Suprapubic skin (tissue), 4 donors: ENCODE measurements at regions not wholly inside any gene's neighbourhood (a gene's known extent, or its start where the extent isn't known, plus 50 kb on each side); places are given as distances from the start of the nearest gene placed in this dataset.

ENCODE experiments used
- DNase-seq, 2 donors: peaks; one replicate each; pipeline ENCODE4 v3.0.0-alpha.2; 2019; ENCODE audit warnings: low spot score in 2 of 2
- H3K27ac ChIP-seq: fragments of 200-600 bp; sonication (generic); one replicate; pipeline ENCODE4 v1.5.1; 2019
- H3K27me3 ChIP-seq: fragments of 200-600 bp; sonication (generic); one replicate; pipeline ENCODE4 v1.5.1; 2019
- H3K36me3 ChIP-seq: fragments of 200-600 bp; sonication (generic); one replicate; pipeline ENCODE4 v1.5.1; 2019
- H3K4me1 ChIP-seq: fragments of 200-600 bp; sonication (generic); one replicate; pipeline ENCODE4 v1.5.1; 2019
- H3K4me3 ChIP-seq: fragments of 200-600 bp; sonication (generic); one replicate; pipeline ENCODE4 v1.5.1; 2019; ENCODE audit warnings: mild to moderate bottlenecking
- H3K9me3 ChIP-seq: fragments of 200-600 bp; sonication (generic); one replicate; pipeline ENCODE4 v1.5.1; 2019
- CTCF ChIP-seq, 2 donors: fragments of 200-600 bp in 1 of 2; fragments of 450-650 bp in 1 of 2; sonication (generic) in 1 of 2; IDR thresholded peaks; one replicate each; pipeline ENCODE4 v1.5.1; 2016 to 2019; ENCODE audit warnings: antibody characterized with exemption in 2 of 2, mild to moderate bottlenecking in 1 of 2, moderate library complexity in 1 of 2
- EP300 ChIP-seq: sonication (generic); formaldehyde crosslinking; IDR thresholded peaks from one replicate; pipeline ENCODE4 v1.6.1; 2017; ENCODE audit warnings: antibody characterized with exemption
- POLR2A ChIP-seq, 2 donors: fragments of 450-650 bp; IDR thresholded peaks; one replicate each; pipeline ENCODE4 v1.6.1; 2017; ENCODE audit warnings: antibody characterized with exemption in 2 of 2, mild to moderate bottlenecking in 2 of 2, moderate library complexity in 2 of 2
- POLR2AphosphoS5 ChIP-seq, 3 donors: sonication (generic); formaldehyde crosslinking; IDR thresholded peaks; one replicate each; pipeline ENCODE4 v1.6.1; 2017; ENCODE audit warnings: antibody characterized with exemption in 3 of 3
- WGBS: methylation state at CpG from one replicate; pipeline ENCODE4 v1.1.5; 2018; 5-methylcytosine and 5-hydroxymethylcytosine counted together

- no peak for TF ChIP-seq POLR2A (IDR thresholded peaks at IDR 0.05)
- no peak for TF ChIP-seq POLR2AphosphoS5 (IDR thresholded peaks at IDR 0.05)
- Histone ChIP-seq H3K9me3 (no peaks in the 10 kb centered on the region), H3K36me3 (no peaks in the 10 kb centered on the region), H3K4me1 (peaks cover 13% of the 10 kb centered on the region), H3K4me3 (no peak overlapping the region), H3K27me3 (peaks cover 5% of the 10 kb centered on the region), H3K27ac (no peak overlapping the region)
- 71% methylated on average over 3 of the region's 3 CpGs for WGBS
- no peak for DNase-seq
Measured at GRCh38 chr7:65250216-65250615, 123.4 kb upstream of the ZNF92 start.

GRCh38 chr7:65247491-65247890 is 126.2 kb upstream of the ZNF92 start:
- no peak for DNase-seq
- 88% methylated on average over 5 of the region's 5 CpGs for WGBS
- no peak for TF ChIP-seq POLR2AphosphoS5 (IDR thresholded peaks at IDR 0.05)
- TF ChIP-seq CTCF (IDR thresholded peaks at IDR 0.05) = no peak
- TF ChIP-seq EP300 = no peak
- TF ChIP-seq POLR2A (IDR thresholded peaks at IDR 0.05) = no peak

GRCh38 chr7:65239707-65240352 is 133.8 kb upstream of the ZNF92 start:
- H3K4me1 ChIP-seq = peaks cover 11% of the 10 kb centered on the region
- H3K36me3 ChIP-seq = no peaks in the 10 kb centered on the region
- no peak for DNase-seq
- peaks cover 36% of the 10 kb centered on the region for H3K27me3 ChIP-seq
- TF ChIP-seq EP300 (no peak), POLR2AphosphoS5 (IDR thresholded peaks at IDR 0.05) (no peak), CTCF (IDR thresholded peaks at IDR 0.05) (no peak), POLR2A (IDR thresholded peaks at IDR 0.05) (no peak)
- H3K4me3 ChIP-seq = peak overlapping the region; percentile 55
- no peaks in the 10 kb centered on the region for H3K9me3 ChIP-seq
- H3K27ac ChIP-seq = no peak overlapping the region
- 5% methylated on average over 30 of the region's 52 CpGs for WGBS

More at GRCh38 chr7:65247491-65247890, 126.2 kb upstream of the ZNF92 start:
- peaks cover 17% of the 10 kb centered on the region for H3K27me3 ChIP-seq
- H3K27ac ChIP-seq = no peak overlapping the region
- peaks cover 11% of the 10 kb centered on the region for H3K4me1 ChIP-seq
- H3K36me3 ChIP-seq = no peaks in the 10 kb centered on the region
- no peaks in the 10 kb centered on the region for H3K9me3 ChIP-seq
- H3K4me3 ChIP-seq = no peak overlapping the region

- H3K4me3 ChIP-seq = peak overlapping the region; percentile 55
- no peaks in the 10 kb centered on the region for H3K36me3 ChIP-seq
- TF ChIP-seq POLR2A (IDR thresholded peaks at IDR 0.05) (no peak), EP300 (no peak), POLR2AphosphoS5 (IDR thresholded peaks at IDR 0.05) (no peak)
- no peaks in the 10 kb centered on the region for H3K9me3 ChIP-seq
- H3K27ac ChIP-seq = no peak overlapping the region
- peaks cover 33% of the 10 kb centered on the region for H3K27me3 ChIP-seq
- peaks cover 11% of the 10 kb centered on the region for H3K4me1 ChIP-seq
- WGBS = 88% methylated on average over 5 of the region's 20 CpGs
- no peak for DNase-seq
Measured at GRCh38 chr7:65239324-65239706, 134.3 kb upstream of the ZNF92 start.

GRCh38 chr7:65238785-65239184 is 134.9 kb upstream of the ZNF92 start:
- Histone ChIP-seq H3K4me3 (no peak overlapping the region), H3K9me3 (no peaks in the 10 kb centered on the region), H3K36me3 (no peaks in the 10 kb centered on the region), H3K27ac (no peak overlapping the region), H3K27me3 (peaks cover 32% of the 10 kb centered on the region), H3K4me1 (peaks cover 11% of the 10 kb centered on the region)
- DNase-seq = no peak
- WGBS = 96% methylated on average over 18 of the region's 19 CpGs
- TF ChIP-seq POLR2AphosphoS5 (IDR thresholded peaks at IDR 0.05) = no peak
- no peak for TF ChIP-seq CTCF (IDR thresholded peaks at IDR 0.05)
- TF ChIP-seq EP300 = no peak
- TF ChIP-seq POLR2A (IDR thresholded peaks at IDR 0.05) = no peak

GRCh38 chr7:65235586-65235985 is 138.1 kb upstream of the ZNF92 start:
- Histone ChIP-seq H3K27ac (no peak overlapping the region), H3K9me3 (no peaks in the 10 kb centered on the region), H3K4me1 (peaks cover 11% of the 10 kb centered on the region), H3K27me3 (peaks cover 17% of the 10 kb centered on the region), H3K4me3 (no peak overlapping the region), H3K36me3 (no peaks in the 10 kb centered on the region)
- 87% methylated on average over 10 of the region's 10 CpGs for WGBS
- DNase-seq = no peak
- TF ChIP-seq POLR2AphosphoS5 (IDR thresholded peaks at IDR 0.05) (no peak), CTCF (IDR thresholded peaks at IDR 0.05) (no peak), EP300 (no peak), POLR2A (IDR thresholded peaks at IDR 0.05) (no peak)
